Ovary (tissue), 7 donors: ENCODE measurements at regions not wholly inside any gene's neighbourhood (a gene's known extent, or its start where the extent isn't known, plus 50 kb on each side); places are given as distances from the start of the nearest gene placed in this dataset.
"Not testable (repeated sequence)": the region's sequence is repeated elsewhere in the genome, so short reads cannot be mapped to it uniquely, and the experiment has no call there.

Source experiments
- DNase-seq, 5 donors: peaks; one replicate each; pipeline ENCODE4 v3.0.0-alpha.2; 2019 to 2020
- H3K27ac ChIP-seq, 2 donors: fragments of 200-600 bp; one replicate each; pipeline versions ENCODE4 v1.5.1 to v1.8.0; 2019 to 2022
- H3K27me3 ChIP-seq: fragments of 200-600 bp; one replicate; pipeline ENCODE4 v1.8.0; 2022
- H3K36me3 ChIP-seq: fragments of 200-600 bp; sonication (generic); one replicate; pipeline ENCODE4 v1.5.1; 2019
- H3K4me1 ChIP-seq: one replicate; pipeline ENCODE4 v1.8.1; 2013; ENCODE audit warnings: mild to moderate bottlenecking, moderate library complexity; ENCODE audit not compliant: insufficient read depth
- H3K4me3 ChIP-seq: fragments of 200-600 bp; sonication (generic); one replicate; pipeline ENCODE4 v1.5.1; 2017
- H3K9me3 ChIP-seq, 2 donors: fragments of 200-600 bp in 1 of 2; sonication (generic) in 1 of 2; one replicate each; pipeline versions ENCODE4 v1.5.1 to v1.8.1; 2013 to 2019; ENCODE audit warnings: mild to moderate bottlenecking in 1 of 2, moderate library complexity in 1 of 2
- EP300 ChIP-seq: sonication (generic); formaldehyde crosslinking; IDR thresholded peaks from one replicate; pipeline ENCODE4 v1.6.1; 2017; ENCODE audit warnings: antibody characterized with exemption
- POLR2A ChIP-seq: fragments of 450-650 bp; IDR thresholded peaks from one replicate; pipeline ENCODE4 v1.6.1; 2017; ENCODE audit warnings: antibody characterized with exemption, mild to moderate bottlenecking, moderate library complexity
- WGBS, 3 donors: extraction: QIAGEN DNeasy Blood & Tissue Kit in 1 of 3; methylation state at CpG; one replicate each; pipeline versions ENCODE4 v1.1.5 to v1.1.7; 2013 to 2017; 5-methylcytosine and 5-hydroxymethylcytosine counted together
- intact Hi-C, 4 donors: fragments of 100-400 bp; cut with DNase I; formaldehyde crosslinking; loops; one replicate each; pipeline versions ENCODE4 v1.11.0 to v1.15.1; 2022 to 2023
- TF ChIP-seq, protein P1 (sequence below), 3 donors: fragments of 450-650 bp in 2 of 3; fragments of 200-600 bp in 1 of 3; IDR thresholded peaks; one replicate each; pipeline versions ENCODE4 v1.5.1 to v1.8.0; 2016 to 2022; ENCODE audit warnings: antibody characterized with exemption in 3 of 3, mild to moderate bottlenecking in 1 of 3
- donor health status: DM: no; HTN: no; CAD: no; lungs with moderate emphysema.
- donor health status: DM: no; HTN: no; CAD: no.
- donor health status: Bipolar disorder and iron deficiency.
- donor health status: DM: no; HTN: no; CAD: no.
- donor health status: DM: yes; HTN: yes; CAD: no.

DNA sequence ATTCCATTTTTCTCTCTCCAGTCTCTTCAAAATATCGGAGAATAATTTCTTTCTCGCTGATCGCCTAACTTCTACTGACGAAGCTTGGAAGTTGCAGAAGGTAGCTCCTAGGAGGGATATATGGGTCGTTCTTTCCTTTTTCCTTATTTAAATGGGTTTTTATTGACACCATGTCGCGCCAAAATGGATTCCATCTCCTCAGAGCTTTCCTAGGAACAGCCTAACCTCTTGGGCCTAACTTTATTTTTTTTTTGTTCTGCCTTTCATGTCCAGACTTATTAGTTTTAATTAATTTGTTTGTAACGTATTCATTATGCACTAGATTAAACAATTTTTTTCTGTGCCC, 92.0 kb upstream of the XIST start:
- TF ChIP-seq EP300: no peak
- no peak for TF ChIP-seq POLR2A
- TF ChIP-seq, protein P1, sequence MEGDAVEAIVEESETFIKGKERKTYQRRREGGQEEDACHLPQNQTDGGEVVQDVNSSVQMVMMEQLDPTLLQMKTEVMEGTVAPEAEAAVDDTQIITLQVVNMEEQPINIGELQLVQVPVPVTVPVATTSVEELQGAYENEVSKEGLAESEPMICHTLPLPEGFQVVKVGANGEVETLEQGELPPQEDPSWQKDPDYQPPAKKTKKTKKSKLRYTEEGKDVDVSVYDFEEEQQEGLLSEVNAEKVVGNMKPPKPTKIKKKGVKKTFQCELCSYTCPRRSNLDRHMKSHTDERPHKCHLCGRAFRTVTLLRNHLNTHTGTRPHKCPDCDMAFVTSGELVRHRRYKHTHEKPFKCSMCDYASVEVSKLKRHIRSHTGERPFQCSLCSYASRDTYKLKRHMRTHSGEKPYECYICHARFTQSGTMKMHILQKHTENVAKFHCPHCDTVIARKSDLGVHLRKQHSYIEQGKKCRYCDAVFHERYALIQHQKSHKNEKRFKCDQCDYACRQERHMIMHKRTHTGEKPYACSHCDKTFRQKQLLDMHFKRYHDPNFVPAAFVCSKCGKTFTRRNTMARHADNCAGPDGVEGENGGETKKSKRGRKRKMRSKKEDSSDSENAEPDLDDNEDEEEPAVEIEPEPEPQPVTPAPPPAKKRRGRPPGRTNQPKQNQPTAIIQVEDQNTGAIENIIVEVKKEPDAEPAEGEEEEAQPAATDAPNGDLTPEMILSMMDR (IDR thresholded peaks at IDR 0.05): no peak
- 0 to 1% (median 0%) methylated on average over 8 of the region's 8 CpGs for WGBS, 3 donors
- Histone ChIP-seq H3K36me3 (no peaks in the 10 kb centered on the region), H3K9me3 (no peaks in the 10 kb centered on the region), H3K4me1 (peaks cover 4% of the 10 kb centered on the region), H3K27ac (peak overlapping the region; percentile 66 to 82), H3K4me3 (peak overlapping the region; percentile 73), H3K27me3 (no peaks in the 10 kb centered on the region)
- DNase-seq: no peak
- intact Hi-C loops: no loop called here

GRCh38 chrX:73943693-73944562, 91.4 kb upstream of the XIST start:
- TF ChIP-seq POLR2A: peak; percentile 45
- TF ChIP-seq, protein P1 (IDR thresholded peaks at IDR 0.05): peak in 1 of 3 donors; percentile 30
- TF ChIP-seq EP300: no peak
- intact Hi-C loops: no loop called here
- no peaks in the 10 kb centered on the region for H3K9me3 ChIP-seq
- H3K27ac ChIP-seq: peak overlapping the region; percentile 66 to 82
- H3K4me1 ChIP-seq: peaks cover 4% of the 10 kb centered on the region
- no peaks in the 10 kb centered on the region for H3K27me3 ChIP-seq
- DNase-seq: peak; percentile 85 to 92 (median 89)
- no peaks in the 10 kb centered on the region for H3K36me3 ChIP-seq
- WGBS, 3 donors: 2 to 4% (median 2%) methylated on average over 39 of the region's 39 CpGs
- H3K4me3 ChIP-seq: peak overlapping the region; percentile 73

DNA sequence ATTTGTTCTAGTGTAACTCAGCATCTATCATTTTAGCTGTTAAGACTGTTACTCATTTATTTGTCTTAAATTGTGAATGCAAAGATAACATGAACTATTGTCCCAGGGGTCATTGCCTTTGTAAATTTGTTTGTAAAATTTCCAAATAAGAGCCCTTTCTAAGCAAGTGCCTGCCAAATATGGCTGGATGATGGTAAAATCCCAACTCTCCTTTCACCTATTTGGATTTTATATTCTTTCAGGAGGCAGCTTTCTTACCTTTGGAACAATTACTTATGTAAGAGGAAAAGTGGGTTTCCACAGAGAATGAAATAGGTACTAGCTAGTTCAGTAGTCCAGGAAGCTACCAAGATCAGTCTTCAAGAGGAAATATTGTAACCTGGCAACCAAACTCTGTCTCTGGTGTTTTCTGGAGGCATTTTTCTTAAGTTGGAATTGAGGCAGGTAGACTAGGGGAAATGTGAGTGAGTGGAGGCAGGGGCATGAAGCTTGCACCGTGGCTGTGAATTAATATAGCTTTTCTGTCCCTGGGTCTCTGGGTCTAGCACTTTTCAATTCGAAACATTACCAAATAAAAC, 88.5 kb upstream of the XIST start:
- H3K4me3 ChIP-seq: no peak overlapping the region
- 80 to 88% (median 85%) methylated on average over 2 of the region's 2 CpGs for WGBS, 3 donors
- DNase-seq: no peak
- TF ChIP-seq POLR2A: no peak
- TF ChIP-seq, protein P1 (IDR thresholded peaks at IDR 0.05): no peak
- no peak for TF ChIP-seq EP300
- H3K27me3 ChIP-seq: no peaks in the 10 kb centered on the region
- H3K36me3 ChIP-seq: no peaks in the 10 kb centered on the region
- intact Hi-C loops: no loop called here
- peaks cover 2% of the 10 kb centered on the region for H3K4me1 ChIP-seq
- H3K27ac ChIP-seq: no peak overlapping the region
- no peaks in the 10 kb centered on the region for H3K9me3 ChIP-seq

GRCh38 chrX:73937843-73938242, 85.3 kb upstream of the XIST start:
- H3K27ac ChIP-seq, intact Hi-C loops, H3K27me3 ChIP-seq, H3K36me3 ChIP-seq, H3K4me1 ChIP-seq, H3K4me3 ChIP-seq, DNase-seq, H3K9me3 ChIP-seq: not testable (repeated sequence)
- WGBS, 3 donors: 90 to 92% (median 91%) methylated on average over 15 of the region's 15 CpGs

GRCh38 chrX:73932522-73932921, 80.0 kb upstream of the XIST start:
- no peak overlapping the region for H3K27ac ChIP-seq
- no peaks in the 10 kb centered on the region for H3K36me3 ChIP-seq
- intact Hi-C loops: no loop called here
- no peaks in the 10 kb centered on the region for H3K4me1 ChIP-seq
- no peak for DNase-seq
- 82 to 89% (median 85%) methylated on average over 2 of the region's 2 CpGs for WGBS, 3 donors
- H3K4me3 ChIP-seq: no peak overlapping the region
- peaks cover 0 to 3% of the 10 kb centered on the region in 2 donors for H3K9me3 ChIP-seq
- no peaks in the 10 kb centered on the region for H3K27me3 ChIP-seq
- TF ChIP-seq POLR2A: no peak
- TF ChIP-seq, protein P1 (IDR thresholded peaks at IDR 0.05): no peak
